Stimulated activated CD4-positive, alpha-beta T cell treated with anti-CD3 and anti-CD28 coated beads, TNF-alpha, amount 100 ng/mL, for 24 hours (primary cell): ENCODE measurements at regions not wholly inside any gene's neighbourhood (a gene's known extent, or its start where the extent isn't known, plus 50 kb on each side); places are given as distances from the start of the nearest gene placed in this dataset.

Experiments used
- DNase-seq, 3 experiments: peaks; one replicate each; pipeline ENCODE4 v3.0.0-alpha.2; 2020; ENCODE audit warnings: low read depth in 3 of 3

DNA sequence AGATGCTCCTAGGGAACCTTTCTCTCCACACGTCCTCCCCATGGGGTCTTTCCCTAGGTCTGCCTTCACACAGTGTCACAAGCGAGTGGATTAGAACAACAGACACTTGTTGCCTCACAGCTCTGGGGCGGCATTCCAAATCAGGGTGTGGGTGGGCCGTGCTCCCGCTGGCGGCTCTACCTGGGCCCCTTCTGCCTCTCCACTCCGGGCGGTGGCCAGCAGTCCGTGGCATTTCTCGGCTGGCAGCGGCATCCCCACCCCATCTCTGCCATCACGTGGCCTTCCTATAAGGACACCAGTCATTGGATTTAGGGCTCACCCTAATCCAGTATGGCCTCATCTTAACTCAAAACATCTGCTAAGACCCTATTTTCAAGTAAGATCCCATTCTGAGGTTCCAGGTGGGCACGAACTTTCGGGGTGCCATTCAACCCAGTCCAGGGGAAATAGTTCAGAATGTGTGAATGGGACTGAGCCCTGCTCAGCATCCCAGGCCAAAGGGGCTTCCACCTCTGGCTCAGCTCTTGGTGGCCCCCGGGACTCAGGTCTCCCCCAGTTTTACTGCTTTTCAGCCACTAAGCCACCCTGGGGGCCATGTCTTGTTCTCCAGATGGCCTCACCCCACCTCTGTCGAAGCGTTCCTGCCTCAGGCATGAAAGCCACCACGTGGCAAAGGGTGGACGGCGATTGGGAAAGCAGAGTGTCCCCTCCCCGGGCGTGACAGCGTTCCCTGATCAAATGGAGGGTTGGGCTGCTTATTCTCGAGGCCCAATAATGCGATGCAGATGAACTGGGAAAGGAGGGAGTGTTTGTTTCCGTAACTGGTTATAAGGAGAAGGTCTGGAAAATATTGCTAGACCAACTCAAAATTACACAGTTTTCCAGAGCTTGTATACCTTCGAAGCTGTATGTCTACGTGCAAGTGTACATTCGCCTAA lies 350.0 kb downstream of the GLRX3 start:
- no peak for DNase-seq

DNA sequence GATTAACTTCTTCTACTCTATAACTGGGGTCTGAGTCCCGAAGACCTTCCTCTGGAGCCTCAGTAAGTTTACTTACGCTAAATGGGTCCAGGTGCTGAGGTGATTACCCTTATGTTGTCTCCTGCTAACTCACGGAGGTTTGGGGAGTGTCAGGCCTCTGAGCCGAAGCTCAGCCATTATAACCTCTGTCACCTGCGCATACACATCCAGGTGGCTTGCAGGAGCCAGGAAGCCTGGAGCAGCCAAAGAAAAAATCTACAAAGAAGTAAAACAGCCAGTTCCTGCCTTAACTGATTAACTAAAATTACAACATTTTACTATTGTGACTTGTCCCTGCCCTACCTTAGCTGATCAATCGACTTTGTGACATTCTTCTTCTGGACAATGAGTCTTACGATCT lies 350.7 kb downstream of the GLRX3 start:
- no peak for DNase-seq

DNA sequence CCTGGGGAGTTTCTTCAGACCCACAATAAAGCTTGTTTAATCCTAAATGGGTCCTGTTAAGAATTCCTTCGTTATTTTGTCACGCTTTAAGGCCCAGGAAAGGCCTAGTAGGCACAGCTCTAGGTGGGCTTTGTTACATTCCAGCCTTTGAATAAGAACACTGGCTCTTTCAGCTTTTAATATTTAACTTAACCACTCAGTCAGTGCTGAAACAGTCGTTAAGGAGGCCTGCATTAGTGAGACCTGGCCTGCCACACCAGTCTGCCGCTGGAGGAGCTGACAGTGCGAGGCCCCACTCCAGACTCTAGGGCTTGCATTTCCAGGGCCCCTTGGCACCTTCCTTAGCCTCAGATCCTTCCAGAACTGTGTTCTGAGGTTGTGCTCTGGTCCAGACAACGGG lies 351.4 kb downstream of the GLRX3 start:
- DNase-seq = no peak

DNA sequence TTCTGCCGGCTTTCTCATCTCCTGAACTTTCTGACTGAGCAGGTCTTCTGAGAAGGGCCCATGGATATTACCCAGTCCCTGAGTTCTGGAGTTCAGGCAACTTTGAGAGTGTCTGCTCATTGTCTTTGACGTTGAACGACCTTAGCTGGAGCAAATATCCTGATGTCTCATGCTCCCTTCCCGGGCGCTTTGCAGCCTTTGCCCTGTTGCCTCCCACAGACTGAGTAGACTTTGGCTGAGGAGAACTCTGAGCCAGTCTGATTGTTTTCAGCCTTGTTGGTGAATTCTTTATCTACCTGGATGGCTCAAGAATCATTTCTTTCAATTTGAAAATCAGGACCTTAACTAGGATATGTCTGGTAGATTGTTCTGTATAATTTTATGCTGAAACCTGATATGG lies 353.7 kb downstream of the GLRX3 start:
- DNase-seq = no peak

DNA sequence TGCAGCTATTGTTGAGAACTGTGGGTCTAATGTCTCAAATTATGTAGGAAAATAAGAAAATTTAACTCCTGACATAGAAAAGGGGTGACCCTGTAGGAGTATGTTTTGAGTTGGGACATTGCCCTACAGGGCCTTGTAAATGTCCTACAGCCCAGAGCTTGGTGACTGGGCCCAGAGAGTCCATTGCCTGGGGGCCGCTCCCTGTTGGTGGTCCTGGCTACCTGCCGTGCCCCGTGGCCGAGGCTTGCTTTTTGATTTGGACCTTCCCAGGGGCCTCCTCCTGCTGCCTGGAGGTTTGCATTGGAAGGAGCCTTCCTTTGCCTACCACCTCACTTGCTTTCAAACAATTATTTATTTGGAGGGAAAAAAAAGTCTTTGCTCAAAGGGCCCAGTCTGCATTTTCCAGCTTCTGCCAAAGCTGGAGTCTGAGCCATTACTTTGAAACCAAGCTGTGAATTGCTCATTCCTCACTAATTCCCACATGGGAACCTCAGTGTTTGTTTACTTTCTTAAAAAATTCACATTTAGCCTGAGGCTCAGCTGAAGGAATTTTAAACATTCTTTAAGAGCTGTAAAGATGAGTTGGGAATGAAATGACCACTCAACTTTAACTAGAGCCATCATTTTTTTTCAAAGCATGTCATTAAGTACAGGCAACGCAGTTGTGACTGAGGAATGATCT lies 355.0 kb downstream of the GLRX3 start:
- DNase-seq = no peak

DNA sequence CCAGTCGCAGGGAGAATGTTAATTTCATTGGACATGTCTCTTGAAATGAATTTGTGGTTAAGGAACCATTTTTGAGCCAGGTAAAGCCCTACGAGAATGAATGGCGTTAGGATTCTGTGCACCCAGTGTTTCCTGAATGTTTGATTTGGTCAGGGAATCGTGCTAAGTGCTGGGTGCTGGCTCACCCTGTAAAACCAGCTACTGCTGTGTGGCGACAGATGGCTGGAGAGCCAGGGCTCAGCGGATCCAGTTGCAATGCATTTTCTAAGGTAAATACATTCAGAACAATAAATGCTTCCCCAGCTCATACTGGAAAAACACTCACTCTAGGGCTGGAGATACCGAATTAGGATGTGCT lies 355.5 kb downstream of the GLRX3 start:
- no peak for DNase-seq

DNA sequence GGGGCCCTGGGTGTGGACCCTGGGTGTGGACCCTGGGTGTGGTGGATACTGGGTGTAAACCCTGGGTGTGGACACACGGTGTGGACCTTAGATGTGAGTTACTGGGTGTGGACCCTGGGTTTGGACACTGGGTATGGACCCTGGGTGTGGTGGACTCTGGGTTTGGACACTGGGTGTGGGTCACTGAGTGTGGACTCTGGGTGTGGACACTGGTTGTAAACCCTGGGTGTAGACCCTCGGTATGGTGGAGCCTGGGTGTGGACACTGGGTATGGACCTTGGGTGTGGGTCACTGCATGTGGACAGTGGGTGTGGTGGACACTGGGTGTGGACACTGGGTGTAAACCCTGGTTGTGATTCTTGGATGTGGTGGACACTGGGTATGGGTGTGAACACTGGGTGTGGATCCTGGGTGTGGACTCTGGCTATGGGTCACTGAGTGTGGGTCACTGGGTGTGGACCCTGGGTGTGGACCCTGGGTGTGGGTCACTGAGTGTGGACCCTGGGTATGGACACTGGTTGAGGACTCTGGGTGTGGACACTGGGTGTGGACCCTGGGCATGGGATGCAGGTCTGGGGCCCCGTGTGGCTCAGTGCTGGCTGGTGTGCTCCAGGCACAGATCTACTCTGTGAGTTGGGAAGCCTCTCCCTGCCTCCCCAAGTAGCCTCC lies 356.2 kb downstream of the GLRX3 start:
- no peak for DNase-seq

DNA sequence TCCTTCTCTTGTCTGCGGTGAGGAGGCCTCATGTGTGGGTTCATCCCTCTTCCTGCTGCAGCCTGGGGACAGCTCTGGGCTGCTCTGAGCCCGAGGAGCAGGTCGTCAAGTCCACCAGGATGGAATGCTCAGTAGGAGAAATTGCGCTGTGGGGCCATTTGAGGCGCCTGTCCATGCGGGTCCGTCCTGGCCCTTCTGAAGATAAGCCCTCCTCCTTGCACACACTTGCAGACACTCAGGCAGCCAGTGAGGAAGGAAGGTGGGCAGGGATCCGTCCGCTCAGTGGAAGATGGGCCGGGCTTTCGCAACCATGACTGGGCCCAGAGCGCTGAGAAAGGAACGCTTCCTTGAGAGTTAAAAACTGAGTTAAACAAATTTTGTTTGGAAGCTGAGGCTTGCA lies 356.8 kb downstream of the GLRX3 start:
- no peak for DNase-seq

DNA sequence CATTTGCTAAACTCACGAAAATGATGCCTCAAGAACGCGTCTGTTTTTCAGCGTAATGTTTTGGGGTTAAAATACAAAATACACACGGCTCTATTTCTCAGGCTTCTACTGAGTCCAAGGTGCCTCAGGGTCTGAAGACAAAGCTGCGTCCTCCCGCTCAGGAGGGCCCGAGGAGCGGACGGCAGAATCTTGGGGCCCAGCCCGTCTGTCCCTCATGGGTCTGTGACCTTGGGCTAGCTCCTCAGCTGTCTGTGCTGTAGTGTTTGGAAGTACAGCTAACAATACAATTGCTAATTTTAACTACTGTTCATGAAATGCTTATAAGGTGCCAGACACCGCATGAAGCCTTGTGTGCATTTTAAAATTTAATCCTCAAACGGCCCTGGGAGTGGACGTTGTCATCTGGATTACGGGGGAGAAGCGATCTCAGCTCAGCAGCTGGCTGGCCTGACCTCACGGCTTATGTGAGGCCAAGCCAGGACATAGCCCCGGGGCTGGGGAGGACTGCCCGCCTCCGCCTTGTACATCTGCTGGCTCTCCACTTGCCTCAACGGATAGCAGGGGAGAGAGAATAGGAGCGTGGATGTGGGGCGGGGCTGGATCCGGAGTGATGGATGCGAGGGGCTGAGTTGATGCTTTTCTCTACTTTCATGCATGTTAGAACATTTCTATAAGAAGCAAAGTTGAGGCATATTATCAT lies 357.4 kb downstream of the GLRX3 start:
- DNase-seq = no peak

DNA sequence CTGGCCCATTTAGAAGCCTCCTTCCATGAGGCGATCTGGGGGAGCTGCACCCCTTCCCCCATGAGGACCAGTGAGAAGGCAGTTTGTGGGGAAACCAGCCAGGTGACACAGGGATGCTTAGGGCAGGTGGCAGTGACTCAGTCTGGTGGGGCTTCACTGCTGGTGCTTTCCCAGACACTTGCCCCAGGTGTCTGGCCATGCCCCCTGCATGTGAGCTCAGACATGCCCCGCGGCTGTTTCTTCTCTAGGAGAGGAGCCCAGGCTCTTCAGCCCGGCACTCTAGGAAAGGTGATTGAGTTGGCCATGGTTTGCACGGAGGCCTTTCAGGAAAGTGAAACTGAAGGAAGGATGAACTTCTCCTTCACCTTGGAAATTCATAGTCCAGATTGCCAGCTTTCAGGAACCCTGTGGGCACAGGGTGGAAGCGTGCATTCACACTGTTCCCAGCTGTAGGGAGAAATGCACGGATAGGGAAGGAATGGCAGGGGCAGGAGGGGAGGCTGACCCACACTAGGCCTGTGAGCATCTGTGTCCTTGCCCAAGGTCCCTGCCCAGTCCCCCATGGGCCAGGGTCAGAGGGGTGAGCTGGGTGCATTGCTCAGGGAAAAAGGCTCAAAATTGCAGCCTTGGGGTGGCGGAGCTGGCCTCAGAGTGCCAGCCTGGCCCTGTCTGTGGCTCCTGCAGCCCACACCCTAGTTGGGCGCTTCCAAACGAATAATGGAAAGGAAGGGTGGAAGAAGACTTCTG lies 359.1 kb downstream of the GLRX3 start:
- DNase-seq = no peak

DNA sequence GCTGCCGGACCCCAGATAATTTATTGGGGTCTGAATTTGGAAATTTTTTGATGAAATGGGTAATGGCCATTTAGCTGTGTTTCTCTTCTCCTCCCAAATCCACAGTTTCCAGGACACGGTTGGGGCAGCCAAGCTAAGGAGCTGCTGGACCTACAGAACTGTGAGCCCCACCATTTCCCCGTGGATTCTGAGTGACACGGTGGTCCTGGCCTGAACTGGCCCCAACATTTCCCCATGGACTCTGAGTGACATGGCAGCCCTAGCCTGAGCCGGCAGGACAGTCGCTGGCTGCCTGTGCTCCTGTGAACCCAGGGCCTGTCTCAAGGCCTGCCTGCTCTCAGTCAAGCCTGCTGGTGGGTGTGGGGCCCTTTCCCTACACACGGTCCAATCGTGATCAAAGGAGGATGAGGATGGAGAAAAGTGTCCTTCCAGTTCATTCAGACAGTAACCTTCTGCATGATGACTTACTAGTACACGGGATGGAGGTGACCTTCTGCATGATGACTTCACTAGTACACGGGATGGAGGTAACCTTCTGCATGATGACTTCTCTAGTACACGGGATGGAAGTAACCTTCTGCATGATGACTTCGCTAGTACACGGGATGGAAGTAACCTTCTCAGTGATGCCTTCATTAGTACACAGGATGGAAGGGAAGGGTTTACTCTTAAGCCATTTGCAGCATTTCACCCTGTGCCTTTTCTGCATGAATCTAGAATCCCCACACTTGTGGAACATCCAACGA lies 359.9 kb downstream of the GLRX3 start:
- no peak for DNase-seq

DNA sequence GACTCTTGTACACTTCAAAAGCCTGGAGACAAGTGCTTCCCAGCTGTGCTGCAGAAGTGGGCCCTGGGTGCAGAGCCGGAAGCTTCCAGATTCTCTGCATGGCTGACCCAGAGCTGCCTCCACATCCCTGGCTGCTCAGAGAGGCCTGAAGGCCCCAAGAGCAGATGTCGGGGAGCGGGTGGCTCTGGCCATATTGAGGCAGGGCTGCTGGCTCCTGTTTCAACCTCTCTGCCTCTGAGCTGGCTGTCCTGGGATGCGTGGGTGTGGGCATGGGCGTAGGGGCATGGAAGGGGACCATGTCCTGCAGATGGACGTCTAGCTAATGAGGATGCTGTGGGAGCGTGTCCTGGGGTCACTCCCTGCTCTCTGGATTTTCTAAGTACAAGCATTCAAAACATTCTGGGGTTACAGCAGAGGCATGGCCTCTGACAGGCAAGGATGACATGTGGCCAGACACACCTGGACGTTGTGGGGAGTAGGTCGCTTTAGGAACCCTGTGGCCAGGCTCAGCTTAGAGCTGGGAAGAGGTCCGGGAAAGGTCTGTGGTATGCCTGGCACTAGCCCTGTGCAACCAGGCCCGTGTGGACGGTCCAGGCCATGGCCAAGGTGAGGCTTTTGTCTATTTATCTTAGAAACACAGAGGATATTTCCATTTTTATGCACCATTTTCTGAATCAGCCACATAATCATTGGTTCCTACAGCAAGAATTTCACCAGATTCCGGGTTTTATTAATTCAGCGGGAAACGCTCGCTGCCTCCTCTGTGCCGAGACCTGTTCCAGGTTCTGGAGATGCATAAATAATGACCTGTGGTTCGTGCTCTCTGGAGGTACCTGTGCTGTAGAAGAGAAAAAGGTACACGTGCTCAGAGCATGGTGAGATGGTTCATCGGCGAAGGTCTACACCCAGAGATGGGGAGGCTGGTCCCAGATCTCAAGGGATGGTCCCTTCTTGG lies 361.1 kb downstream of the GLRX3 start:
- DNase-seq = no peak

DNA sequence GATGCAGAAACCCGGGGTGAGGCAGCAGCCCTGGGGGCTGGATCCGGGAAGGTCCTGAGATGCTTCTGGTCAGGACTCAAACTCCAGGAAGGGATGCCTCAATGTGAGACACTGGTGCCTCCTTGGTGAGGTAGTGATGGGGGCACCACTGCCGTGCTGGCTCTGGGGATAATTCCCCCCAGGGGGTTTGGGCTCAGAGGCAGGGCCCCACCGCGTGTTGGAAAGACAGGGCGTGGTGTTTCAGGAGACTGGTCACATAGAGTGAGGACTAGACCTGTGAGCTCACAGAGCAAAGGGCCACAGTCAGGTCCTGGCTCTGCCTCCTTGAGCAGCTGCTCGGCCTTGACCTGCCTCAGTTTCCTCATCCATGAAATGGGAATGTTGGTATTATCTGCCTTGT lies 361.9 kb downstream of the GLRX3 start:
- DNase-seq = no peak

DNA sequence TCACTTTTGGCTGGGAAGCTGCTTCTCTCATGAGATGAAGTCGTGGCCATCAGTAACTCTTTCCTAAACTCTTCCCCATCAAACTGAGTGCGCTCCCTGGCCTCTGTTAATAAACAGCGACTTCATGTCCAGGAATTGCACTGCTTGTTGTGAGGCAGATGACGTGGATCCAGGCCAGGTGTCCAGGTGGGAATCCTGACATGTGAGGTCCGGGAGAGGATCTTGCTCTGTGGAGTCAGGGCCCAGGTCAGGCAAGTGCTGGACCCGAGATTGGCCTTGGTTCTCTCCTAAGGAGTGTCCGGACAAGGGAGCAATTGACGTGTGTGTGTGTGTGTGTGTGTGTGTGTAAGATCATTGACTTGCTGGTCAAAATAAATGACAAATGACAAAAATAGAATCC lies 362.7 kb downstream of the GLRX3 start:
- DNase-seq = no peak

DNA sequence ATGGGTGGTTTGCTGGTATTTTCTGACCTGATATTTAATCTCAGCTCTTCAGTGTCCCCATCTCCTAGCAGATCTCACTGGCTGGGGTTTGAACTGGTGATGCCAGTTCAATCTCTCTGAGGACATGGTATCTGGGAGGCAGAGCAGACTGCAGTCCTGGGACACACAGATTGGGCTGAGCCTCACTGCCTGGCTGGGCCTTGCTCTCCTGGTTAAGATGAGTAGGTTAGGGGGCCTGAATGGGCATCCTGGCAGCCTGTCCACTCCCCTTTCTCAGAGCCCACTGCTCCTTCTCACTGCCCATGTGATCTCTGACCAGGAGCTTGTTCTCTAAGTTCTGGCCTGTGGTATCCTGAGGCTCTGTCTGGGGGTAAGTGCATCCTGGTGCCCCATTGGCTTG lies 363.4 kb downstream of the GLRX3 start:
- DNase-seq = no peak

DNA sequence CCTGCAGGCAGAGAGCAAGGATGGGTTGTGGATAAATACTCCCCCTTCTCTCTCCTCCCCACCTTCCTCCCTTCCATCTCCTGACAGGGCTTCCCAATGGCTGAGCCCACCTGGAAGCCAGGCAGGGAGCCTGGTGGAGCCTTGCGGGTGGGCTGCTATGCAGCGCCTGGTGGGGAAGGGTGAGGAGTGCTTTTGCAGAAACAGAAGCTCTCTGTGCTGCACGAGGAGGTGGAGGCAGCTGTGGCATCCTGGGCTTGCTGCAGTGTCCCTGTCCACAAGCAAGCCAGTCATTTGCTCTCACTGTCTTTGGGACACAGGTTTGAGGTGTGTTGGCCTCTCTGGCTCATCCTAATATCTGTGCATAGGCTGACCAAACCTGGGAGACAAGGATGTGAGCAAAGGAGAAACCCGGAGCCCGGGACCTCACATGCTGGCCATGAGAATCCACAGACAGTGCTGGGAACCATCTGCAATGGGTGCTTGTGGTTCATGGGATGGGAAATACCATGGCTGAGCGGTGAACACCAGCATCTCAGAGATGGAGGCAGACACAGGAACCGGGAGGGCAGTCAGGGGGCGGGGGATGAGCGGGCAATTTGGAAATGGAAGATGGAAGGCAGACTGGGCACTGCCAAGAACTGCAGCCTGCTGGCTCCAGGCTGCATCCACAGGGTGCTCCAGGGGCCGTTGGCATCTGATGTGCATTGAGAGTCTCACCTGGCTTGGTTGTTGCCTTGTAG lies 364.2 kb downstream of the GLRX3 start:
- no peak for DNase-seq

DNA sequence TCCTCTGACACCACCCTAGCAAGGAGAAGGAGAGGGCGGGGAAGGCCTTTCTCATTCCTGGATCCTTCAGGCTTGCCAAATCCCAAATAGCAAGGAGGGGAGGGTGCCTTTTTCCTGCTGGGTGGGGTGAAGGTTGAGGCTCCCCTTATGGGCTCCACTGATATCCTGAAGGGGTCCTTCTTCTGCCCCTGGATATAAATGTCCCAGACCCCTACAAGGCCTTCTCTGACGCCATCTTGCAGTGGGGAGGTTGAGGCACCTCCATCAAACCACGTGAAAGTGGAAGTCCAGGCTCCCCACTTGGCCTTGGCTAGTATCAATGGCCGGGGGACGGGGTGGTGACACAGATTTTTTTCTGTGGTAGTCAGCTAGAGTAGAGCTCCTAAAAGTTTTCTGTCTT lies 371.3 kb downstream of the GLRX3 start:
- no peak for DNase-seq

DNA sequence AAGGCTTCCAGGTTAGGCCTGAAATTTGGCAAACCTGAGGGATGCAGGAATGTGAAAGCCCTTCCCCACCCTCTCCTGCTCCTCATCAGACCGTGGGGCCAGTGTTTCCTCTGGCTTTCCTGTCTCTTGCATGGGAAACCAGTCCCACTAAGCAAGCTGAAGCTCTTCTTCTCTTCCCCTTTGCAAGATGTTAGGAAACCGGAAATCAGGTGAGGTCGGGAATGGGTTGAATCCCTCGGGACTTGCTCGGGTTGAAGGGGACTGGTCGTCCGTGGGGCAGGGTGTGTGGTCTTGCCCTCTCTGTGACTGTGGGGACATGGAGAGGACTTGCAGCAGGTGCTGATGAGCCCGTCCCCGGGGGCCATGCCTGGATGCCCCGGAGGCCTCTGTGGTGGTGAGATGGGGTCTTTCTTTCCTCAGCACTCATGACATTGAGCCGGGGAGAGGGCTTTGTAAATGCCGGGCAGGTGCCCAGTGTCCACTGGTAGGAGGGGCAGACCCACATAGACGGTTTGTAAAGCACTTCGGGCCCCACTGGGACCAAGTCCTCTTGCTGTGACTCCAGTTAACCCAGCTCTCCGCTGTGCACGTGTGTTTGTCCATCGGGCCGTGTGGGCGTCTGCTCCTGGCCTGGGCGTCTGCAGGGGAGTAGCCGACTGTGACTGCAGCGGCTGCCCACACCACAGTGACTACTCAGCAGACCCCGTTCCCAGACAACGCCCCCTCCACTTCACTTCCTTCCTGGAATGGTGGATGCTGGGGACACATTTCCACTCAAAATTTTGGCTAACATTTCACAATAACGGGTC lies 373.9 kb downstream of the GLRX3 start:
- DNase-seq = no peak
